ENCODE measurements at regions not wholly inside any gene's neighbourhood (a gene's known extent, or its start where the extent isn't known, plus 50 kb on each side); places are given as distances from the start of the nearest gene placed in this dataset.
A peak's percentile ranks its signal among the peaks of the same experiment; 100 is the strongest.

DNA sequence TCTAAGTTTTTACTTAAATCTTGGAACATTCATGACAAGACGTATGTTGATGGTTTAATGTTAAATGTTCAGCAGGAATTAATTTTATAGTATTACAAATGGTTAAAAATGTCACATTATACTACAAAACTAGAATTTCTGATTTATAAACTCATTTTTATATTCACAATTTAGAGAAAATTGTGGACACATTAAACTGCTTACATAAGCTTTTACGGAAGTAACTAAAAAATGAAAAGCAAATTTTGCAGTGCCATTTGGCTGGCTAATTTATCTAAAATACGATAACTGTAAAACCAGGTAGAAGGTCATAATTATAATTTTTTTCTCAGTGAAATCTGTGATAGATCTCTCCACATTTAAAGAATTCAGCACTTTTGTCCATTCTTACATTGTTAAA is 190.2 kb upstream of the GPC6 start:
- Histone ChIP-seq H4K5ac (ENCODE audit: low read depth, low read length) (no peak overlapping the region), H4K91ac (ENCODE audit: insufficient read depth, low read depth, low read length) (no peak overlapping the region), H2BK20ac (ENCODE audit: low read depth, low read length) (no peak overlapping the region), H2BK5ac (ENCODE audit: low read depth, low read length, poor library complexity, severe bottlenecking) (no peak overlapping the region), H3K14ac (replicated peaks; ENCODE audit: low read depth, low read length) (no peak overlapping the region), H3K4me3 (ENCODE audit: insufficient read depth, low read depth, low read length) (no peak overlapping the region), H2AFZ (replicated peaks; ENCODE audit: low read length, poor library complexity) (no peak overlapping the region), H3K23ac (ENCODE audit: low read depth, low read length) (no peak overlapping the region), H3K9me1 (ENCODE audit: insufficient read depth, low read length) (no peaks in the 10 kb centered on the region), H3K4me1 (ENCODE audit: control insufficient read depth, insufficient read depth, low read length) (no peaks in the 10 kb centered on the region), H3K4me2 (ENCODE audit: low read depth, low read length) (no peak overlapping the region), H4K8ac (ENCODE audit: low read depth in 2 of 2, low read length in 2 of 2) (no peak overlapping the region), H2BK120ac (ENCODE audit: low read depth, low read length) (no peak overlapping the region), H2BK15ac (ENCODE audit: low read depth, low read length) (no peak overlapping the region), H4K20me1 (ENCODE audit: insufficient read depth, low read length) (no peaks in the 10 kb centered on the region), H3K27ac (ENCODE audit: insufficient read depth, low read length) (no peak overlapping the region), H3K79me1 (ENCODE audit: low read depth in 1 of 2, low read length in 2 of 2) (no peaks in the 10 kb centered on the region), H3K27me3 (ENCODE audit: control insufficient read depth, insufficient read depth, low read length) (no peaks in the 10 kb centered on the region; the same call in 1 of the 2 replicates), H3K56ac (ENCODE audit: extremely low read depth, insufficient read depth, low read length) (no peak overlapping the region), H3K4ac (ENCODE audit: low read depth, low read length) (no peak overlapping the region), H3K9ac (ENCODE audit: low read depth, low read length) (no peak overlapping the region), H3K9me3 (ENCODE audit: control insufficient read depth, insufficient read depth, low read length) (no peaks in the 10 kb centered on the region), H3K36me3 (ENCODE audit: control insufficient read depth, insufficient read depth, low read length) (no peaks in the 10 kb centered on the region), H3K18ac (ENCODE audit: low read depth, low read length) (no peak overlapping the region), H2AK5ac (ENCODE audit: low read depth, low read length) (no peak overlapping the region), H2AK9ac (replicated peaks; ENCODE audit: low read depth, low read length, poor library complexity) (no peak overlapping the region)
- DNase-seq, result no peak
- ChIA-PET POLR2A (ENCODE audit: unreplicated experiment) (no interaction called here), CTCF (no interaction called here)
- WGBS, 2 experiments (ENCODE audit: extremely low coverage in 2 of 2, insufficient read length in 1 of 2), result no CpG with 5 or more reads among the region's 3 CpGs
- dilution Hi-C loops (cut with HindIII; ENCODE audit: low sequenced_read_pairs, unreplicated experiment) (no loop called here), intact Hi-C loops (cut with micrococcal nuclease) (no loop called here), in situ Hi-C loops (cut with MboI; ENCODE audit: low sequenced_read_pairs) (no loop called here)
- TF ChIP-seq MAFK (IDR thresholded peaks at IDR 0.05; ENCODE audit: low read depth, low read length) (peak; percentile 64), RCOR1 (IDR thresholded peaks at IDR 0.05; ENCODE audit: insufficient replicate concordance, low read length) (no peak), FOS (IDR thresholded peaks at IDR 0.05; ENCODE audit: low read depth, low read length) (no peak), BHLHE40 (IDR thresholded peaks at IDR 0.05; ENCODE audit: low read depth, low read length) (no peak)
- BruUV-seq (replicated peaks), result no TSS peak
- ATAC-seq (ENCODE audit: low read depth), result no peak
